GM18873 (cell line): ENCODE measurements at regions not wholly inside any gene's neighbourhood (a gene's known extent, or its start where the extent isn't known, plus 50 kb on each side); places are given as distances from the start of the nearest gene placed in this dataset.
"Not testable (repeated sequence)": the region's sequence is repeated elsewhere in the genome, so short reads cannot be mapped to it uniquely, and the experiment has no call there.

Experiments
- ATAC-seq: cut with Tn5 transposase; IDR thresholded peaks from one replicate; pipeline ENCODE4 v1.9.1; 2021; ENCODE audit warnings: mild to moderate bottlenecking, moderate library complexity, moderate number of reproducible peaks; ENCODE audit not compliant: unreplicated experiment, low FRiP score

DNA sequence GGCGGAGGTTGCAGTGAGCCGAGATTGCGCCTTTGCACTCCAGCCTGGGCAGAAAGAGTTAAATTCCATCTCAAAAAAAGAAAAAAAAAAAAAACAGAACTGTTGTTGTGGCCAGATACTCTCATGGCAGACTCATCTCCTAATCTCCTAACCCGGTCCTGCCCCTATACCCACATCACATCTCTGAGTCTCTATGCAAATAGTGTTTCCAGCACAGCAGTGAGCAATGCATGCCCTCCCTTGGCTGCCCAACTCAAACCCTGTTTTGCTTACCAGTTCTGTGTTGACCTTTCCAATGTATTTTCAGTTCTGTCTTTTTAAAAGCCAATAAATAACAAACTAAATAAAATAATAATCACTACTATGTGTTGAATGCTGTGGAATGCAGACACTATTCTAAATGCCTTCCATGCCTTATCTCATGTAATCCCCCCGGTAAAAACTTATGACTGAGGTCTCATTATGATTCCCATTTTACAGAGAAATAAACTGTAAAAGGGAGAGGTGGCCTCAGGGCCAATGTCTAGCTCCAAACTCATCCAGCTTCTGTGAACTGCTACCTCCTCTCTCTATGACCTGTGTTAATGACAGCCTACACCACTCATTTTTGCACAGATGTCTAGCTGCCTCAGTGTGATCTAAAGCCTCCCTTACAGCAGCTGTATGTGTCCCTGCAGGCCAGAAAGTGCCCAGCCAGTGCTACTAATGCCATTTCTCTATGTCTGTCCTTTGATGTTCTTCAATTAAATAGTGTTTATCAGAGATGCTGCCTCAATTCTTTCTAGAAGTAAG is 289.8 kb downstream of the HS3ST3B1 start:
- ATAC-seq, result no peak

DNA sequence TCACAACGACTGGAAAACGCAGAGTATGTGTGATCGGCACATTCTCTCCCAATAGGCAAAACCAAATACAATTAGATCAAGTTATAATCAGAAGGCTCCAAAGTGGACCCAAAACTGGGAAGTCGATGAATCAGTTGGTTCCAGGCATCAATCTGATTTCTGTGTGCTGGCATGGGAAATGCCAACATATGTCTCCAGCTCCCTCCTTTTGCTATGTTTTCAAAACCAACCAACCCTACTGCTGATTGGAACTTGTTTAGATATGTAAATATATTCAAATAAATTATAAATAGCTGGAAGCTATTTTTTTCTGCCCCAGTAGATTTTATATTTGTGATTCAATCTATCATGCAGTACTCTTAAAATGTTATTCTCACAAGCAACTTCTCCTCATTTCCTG is 284.2 kb downstream of the HS3ST3B1 start:
- ATAC-seq, result no peak

DNA sequence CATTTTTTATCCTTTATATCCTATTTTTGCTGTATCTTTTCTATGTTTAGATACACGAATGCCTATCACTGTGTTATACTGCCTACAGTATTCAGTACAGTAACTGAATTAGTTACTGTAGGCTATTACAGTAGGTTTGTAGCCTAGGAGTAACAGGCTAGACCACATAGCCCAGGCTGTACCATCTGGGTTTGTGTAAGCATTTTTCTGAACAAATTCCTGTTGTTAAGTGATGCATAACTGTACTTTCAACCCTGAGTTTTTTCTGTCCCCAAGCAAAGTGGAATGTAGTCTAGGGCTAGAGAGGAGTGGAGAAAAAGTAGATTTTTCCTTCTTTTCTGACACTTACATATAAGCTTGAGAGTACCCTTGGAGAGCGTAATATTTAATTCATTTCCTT is 282.1 kb downstream of the HS3ST3B1 start:
- ATAC-seq, result no peak

DNA sequence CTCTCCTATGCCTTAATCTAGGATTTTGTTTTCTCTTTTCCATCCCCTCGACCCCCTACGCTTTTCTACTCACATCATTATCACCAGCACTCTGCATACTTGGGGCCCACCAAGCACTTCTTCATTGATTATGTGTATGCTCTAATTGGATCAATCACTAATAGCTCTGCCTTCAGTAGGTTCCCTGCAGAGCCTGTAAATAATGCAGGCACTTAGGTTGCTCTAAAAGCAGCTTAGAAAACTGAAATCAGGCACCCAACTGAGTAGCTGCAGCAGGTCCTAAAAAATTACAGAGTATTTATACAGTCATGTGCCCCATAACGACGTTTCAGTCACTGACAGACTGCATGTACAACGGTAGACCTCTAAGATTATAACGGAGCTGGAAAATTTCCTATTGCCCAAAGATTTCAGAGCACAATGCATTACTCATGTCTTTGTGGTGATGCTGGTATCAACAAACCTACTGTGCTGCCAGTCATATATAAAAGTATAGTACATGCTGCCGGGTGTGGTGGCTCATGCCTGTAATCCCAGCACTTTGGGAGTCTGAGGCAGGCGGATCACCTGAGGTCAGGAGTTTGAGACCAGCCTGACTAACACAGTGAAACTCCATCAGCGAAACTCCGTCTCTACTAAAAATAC is 280.4 kb downstream of the HS3ST3B1 start:
- no peak for ATAC-seq

DNA sequence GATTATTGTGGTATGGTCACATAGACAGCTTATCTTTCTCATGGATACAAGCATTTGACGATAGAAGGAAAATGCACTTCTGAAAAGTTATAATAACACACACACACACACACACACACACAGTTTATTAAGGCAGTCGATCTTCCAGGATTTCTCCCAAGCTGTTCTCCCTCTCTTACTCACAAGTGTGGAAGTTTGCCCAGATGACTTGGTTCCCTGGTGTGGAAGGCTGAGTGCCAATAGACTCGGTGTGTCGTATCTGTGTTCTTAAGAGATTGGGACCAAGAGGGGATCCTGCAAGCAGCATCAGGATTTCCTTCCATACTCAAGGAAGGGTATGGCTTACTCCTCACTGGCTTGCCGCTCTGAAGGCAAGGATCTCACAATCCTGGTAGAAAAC is 279.6 kb downstream of the HS3ST3B1 start:
- ATAC-seq, result no peak

DNA sequence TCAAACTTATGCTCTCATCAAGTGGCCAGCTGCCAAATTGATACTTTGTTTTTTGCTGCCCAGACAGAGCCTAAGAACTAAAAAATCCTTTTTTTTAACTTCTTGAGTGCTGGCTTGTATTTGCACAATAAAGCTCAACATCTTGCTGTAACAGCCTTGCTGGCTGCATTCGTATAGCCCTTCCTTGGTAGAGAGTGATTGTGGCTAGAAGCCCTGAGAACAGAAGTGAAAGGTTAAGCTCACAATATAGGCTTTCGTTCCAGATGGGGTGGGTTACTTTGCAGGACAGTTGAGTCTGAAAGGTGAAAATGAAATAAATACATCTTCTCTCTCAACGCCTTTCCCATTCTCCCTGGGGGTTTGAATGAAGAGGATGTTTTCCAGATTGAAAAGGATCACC is 278.8 kb downstream of the HS3ST3B1 start:
- no peak for ATAC-seq

DNA sequence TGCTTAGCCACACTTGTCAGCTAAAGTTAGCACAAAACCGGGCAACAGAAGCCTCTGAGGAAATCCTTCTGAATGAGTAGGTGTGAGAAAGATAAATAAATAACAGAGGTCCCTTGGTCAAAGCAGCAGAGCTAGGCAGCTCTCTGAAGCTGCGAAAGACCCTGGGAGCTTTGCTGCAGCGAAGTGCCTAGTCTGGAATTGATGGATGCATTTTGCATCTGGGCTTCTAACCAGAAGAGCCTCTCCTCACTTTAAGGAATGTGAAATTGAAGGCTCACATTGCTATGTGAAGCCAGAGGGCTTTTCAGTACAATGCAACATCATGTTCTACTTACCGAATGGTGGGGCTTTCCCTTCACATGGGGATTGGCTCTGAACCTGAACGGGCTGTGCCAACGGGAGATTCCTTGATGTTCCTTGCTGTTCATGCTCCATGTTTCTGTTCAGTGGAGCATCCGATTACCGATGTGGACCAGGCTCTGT is 274.6 kb downstream of the HS3ST3B1 start:
- ATAC-seq, result no peak

DNA sequence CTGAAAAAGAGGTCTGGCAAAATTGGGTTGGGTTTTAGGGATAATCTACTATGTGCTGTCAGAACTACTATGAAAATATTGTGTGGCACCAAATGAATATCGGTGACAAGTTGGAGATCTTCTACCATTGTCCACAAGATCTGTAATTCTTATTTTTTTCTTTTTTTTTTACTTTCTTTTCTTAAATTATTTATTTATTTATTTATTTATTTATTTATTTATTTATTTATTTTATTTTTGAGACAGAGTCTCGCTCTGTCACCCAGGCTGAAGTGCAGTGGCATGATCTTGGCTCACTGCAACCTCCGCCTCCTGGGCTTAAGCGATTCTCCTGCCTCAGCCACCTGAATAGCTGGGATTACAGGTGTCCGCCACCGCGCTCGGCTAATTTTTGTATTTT is 259.4 kb downstream of the HS3ST3B1 start:
- not testable (repeated sequence) for ATAC-seq

DNA sequence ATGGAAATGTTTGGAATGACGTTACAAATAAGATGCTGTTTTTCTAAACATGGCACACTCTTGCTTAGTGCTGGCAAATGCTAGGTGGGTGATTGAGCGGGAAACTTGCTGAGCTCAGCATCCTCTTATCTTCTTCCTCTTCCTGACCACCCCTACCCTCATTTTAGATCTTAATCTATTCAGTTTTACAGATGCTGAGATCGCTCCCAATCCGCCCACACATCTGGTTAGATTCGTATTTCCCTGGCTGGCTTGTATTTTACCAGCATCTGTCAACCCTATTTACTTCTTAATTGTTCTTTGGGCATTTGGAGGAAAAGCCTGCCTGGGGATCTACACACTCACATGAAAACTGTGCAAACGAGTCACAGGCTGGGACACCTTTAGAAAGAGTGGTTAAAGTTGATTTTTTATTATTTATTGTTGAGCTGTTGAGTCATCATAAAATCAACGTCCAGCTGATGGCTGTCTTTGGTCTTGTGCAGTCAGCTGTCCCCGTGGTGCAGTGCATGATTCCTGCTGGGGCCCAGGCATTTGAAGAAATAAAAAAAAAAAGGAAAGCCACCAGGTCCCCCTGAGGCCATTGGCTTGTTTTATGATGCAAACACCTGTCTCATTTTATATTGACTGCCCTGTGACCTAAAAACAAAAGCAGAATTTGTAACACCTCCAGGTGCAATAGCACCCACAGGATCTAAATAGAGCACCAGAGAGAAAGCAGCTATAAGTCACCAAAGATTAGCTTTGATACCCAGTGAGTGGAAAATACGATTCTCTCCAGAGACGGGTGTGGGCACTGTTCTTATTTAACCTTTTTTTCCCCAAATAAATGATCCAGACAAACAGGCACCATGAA is 258.6 kb downstream of the HS3ST3B1 start:
- no peak for ATAC-seq

DNA sequence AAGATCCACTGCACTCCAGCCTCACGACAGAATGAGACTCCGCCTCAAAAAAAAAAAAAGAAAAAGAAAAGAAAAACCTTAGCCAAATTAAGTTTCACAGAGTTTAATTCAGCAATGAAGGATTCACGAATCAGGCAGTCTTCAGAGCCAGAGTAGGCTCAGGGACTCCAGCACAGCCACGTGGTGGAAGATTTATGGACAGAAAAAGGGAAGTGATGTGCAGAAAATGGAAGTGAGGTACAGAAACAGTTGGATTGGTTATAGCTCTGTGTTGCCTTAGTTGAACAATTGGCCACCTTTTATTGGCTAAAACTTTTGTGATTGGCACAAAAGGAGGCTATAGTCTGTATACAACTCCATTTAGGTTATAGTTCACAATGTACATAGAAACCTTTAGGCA is 256.6 kb downstream of the HS3ST3B1 start:
- no peak for ATAC-seq

DNA sequence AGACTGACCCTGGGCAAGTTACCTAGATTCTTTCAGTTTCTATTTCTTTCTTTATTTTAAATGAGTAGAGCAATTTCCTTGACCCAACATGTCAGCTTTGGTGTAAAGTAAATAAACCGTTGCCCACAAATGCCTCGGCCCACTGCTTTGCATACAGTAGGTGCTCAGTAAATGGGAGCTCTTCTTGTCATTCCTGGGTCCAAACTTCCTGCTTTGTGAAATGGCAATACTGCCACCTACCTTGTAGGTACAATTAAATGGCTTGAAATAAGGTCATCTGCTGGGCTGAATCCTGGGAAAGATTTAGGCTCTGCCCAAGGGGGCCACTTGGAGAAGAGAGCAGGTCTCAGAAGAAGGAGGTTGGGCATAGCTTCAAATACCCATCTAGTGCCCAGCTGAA is 253.0 kb downstream of the HS3ST3B1 start:
- no peak for ATAC-seq

DNA sequence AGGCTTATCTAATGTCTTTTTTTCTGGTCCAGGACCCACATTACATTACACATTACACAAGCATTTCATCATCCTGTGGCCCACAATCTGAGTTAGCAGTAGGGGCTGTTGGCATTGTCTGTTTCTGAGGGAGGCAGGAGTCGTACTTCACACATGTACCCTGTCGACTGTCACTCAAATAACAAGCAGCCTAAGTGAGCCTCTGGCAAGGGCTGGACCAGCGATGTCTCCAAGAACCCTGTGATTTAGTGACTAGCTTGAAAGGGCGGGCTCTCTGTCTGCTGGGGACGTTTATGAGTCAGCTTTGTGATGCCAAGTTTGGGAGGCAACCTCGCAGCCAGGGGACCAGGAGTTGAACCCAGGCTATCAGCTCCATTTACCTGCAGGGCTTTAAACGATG is 251.4 kb downstream of the HS3ST3B1 start:
- ATAC-seq, result no peak

DNA sequence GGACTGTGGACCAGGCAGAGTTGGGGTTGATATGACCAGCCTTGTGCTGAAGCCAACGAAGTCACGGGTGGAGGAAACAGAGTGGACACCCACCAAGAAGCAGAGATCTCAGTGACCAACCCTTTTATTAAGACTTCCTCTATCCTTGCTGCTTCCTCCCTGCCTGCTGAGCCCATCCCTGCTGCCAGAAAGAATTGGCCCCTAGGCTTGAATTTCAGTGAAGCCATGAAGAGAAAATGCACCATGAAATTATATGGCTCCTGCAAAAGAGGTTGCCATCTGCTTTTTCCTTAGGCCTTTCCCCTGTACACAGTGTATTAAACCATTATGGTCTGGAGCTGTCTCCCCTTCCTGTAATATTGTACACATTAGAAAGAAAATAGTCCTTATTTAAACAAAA is 246.7 kb downstream of the HS3ST3B1 start:
- no peak for ATAC-seq

DNA sequence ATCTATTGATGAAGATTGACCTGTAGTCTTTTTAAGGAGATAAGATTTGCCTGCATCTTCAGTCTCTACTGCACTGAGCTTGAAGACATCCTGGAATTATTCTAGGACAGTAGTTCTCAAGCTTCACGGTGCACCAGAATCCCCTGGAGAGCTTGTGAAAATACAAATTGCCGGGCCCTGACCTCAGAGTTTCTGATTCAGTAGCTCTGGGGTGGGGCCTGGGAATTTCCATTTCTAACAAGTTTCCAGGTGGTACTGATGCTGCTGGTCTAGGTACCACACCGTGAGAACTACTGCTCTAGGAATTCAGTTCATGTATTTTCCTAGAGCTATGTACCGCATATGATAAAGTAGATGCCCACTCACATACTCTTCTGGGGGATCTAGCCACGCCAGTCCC is 246.1 kb downstream of the HS3ST3B1 start:
- no peak for ATAC-seq

DNA sequence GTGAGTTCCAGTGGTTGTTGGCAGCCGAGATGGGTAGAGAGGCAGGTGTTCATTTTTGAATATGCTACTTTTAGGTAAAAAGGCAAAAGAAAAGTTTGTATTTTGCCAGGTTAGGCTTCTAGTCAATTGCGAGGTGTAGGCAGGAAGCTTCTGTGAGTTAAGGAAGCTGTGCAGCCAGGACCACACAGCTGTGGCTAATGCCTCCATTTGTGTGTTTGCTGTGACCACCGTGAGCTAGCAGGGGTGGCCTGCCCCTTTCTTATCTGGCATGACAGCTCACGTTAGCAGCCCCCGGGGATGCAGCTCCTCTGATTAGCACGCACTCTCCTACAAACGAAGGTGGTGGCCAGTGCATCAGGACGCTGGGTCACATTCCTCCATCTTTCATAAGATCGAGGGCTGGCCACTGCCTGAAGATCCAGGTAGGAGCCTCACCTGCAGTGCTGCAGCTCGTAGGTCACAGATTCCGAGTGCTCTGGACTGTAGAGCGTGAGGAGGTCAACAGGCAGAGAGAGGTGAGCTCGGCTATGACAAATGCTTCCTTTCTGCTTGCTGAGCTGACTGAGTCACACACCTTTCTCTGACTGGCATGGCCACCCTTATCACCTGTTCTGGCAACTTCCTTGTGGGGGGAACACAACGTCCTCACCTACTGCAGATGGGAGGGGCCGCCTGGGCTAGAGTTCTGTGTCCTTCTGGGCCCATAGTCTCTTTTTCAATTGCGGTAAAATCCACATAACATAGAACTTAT is 244.4 kb downstream of the HS3ST3B1 start:
- ATAC-seq, result no peak

DNA sequence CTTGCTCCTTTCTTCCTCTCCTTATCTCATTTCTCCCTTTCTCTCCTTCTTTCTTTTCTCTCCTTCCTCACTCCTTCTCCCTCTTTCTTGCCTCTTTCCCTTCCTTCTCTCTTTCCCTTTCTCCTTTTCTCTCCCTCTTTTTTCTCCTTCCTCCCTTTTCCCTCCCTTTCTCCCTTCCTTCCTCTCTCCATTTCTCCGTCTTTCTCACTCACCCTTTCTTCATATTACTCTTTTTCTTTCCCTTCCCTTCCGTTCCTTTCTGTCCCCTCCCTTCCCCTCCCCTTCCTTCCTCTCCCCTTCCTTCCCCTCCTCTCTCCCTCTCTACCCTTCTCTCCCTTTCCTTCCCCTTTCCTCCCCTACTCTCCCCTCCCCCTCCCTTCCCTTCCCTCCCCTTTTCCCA is 240.8 kb downstream of the HS3ST3B1 start:
- no peak for ATAC-seq

DNA sequence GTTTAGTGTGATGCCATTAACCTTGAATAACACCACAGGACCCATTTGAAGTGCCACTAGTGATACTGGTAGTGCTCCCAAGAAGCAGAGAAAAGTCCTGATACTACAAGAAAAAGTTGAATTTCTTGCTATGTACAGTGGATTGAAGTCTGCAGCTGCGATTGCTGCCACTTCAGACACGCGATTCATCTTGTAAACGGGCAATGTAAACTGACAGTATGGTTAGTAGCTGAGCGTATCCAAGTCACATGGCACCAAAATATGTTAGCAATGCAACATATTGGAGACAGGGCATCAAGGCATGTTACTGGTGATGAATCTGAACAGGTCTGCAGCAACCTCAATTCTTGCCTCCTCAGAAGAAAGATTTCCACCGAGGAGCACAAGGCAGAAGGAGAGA is 238.9 kb downstream of the HS3ST3B1 start:
- ATAC-seq, result no peak

DNA sequence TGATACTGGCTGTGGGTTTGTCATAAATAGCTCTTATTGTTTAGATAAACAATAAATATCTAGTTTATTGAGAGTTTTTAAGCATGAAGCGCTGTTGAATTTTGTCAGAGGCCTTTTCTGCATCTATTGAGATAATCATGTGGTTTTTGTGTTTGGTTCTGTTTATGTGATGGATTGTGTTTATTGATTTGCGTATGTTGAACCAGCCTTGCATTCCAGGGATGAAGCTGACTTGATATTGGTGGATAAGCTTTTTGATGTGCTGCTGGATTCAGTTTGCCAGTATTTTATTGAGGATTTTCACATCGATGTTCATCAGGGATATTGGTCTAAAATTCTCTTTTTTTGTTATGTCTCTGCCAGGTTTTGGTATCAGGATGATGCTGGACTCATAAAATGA is 231.4 kb downstream of the HS3ST3B1 start:
- ATAC-seq, result not testable (repeated sequence)

DNA sequence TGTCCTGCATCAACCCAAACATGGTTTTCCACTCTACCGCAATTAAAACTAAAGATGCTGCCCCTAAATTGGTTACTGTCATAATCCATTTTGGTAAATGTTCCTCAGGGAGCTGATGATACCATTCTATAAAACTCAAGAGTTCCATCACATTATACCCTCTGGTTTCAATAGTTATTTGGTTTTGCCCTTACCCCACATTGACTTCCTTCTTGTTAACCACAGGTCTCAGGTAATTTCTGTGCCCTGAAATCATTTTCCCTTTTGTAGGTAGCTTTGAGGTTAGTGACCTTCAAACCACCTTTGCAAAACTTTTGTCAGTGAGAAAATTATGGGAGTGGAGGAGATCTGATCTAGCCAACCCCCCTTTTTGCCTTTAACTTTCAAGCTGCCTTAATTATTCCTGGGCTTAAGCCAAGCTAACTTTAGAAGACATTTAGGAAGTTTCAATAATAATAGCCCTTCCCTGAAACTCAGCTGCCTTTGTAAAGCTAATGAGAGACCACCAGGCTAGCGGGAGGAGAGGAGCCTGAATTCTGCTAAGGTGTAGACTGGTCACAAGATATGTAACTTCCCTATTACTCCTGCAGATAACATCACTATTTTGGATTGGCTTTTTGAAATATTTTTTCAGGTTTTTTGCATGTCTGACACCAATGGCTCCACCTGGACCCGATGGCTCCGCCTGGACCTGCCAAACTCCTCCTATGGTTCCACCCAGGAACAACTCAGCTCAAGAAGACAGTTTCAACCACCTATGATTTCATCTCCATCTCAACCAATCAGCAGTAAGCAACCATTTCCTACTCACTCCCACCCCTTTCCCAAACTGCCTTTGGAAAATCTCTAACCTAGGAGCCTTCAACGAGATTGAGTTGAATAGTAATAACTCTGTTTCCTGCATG is 224.9 kb downstream of the HS3ST3B1 start:
- no peak for ATAC-seq
